ENCODE measurements at regions not wholly inside any gene's neighbourhood (a gene's known extent, or its start where the extent isn't known, plus 50 kb on each side); places are given as distances from the start of the nearest gene placed in this dataset.
A peak's percentile ranks its signal among the peaks of the same experiment; 100 is the strongest.

- Histone ChIP-seq H3K4me1 (no peaks in the 10 kb centered on the region), H3K4me3 (no peak overlapping the region), H3K36me3 (no peaks in the 10 kb centered on the region), H3K9me3 (no peaks in the 10 kb centered on the region), H3K27ac (no peak overlapping the region), H3K27me3 (no peaks in the 10 kb centered on the region)
- TF ChIP-seq POLR2A (IDR thresholded peaks at IDR 0.05) (no peak), CTCF (IDR thresholded peaks at IDR 0.05) (no peak), POLR2AphosphoS5 (IDR thresholded peaks at IDR 0.05) (no peak), EP300 (IDR thresholded peaks at IDR 0.05) (no peak)
- 59 to 61% methylated on average over 1 of the region's 1 CpG for WGBS, 2 donors
- DNase-seq: no peak
- no peak for ATAC-seq (ENCODE audit: low FRiP score in 2 of 2)
These were observed 160.0 kb downstream of the SOD2 start for GRCh38 chr6:159533016-159533415.

GRCh38 chr6:159532155-159532554, 160.9 kb downstream of the SOD2 start:
- Histone ChIP-seq H3K4me3 (no peak overlapping the region), H3K4me1 (no peaks in the 10 kb centered on the region), H3K27ac (no peak overlapping the region), H3K27me3 (no peaks in the 10 kb centered on the region), H3K36me3 (no peaks in the 10 kb centered on the region), H3K9me3 (no peaks in the 10 kb centered on the region)
- no peak for ATAC-seq (ENCODE audit: low FRiP score in 2 of 2)
- WGBS, 2 donors: 93 to 100% methylated on average over 2 to 6 of the region's 6 CpGs
- DNase-seq: no peak
- no peak for TF ChIP-seq POLR2AphosphoS5 (IDR thresholded peaks at IDR 0.05)
- no peak for TF ChIP-seq POLR2A (IDR thresholded peaks at IDR 0.05)
- no peak for TF ChIP-seq CTCF (IDR thresholded peaks at IDR 0.05)
- no peak for TF ChIP-seq EP300 (IDR thresholded peaks at IDR 0.05)

GRCh38 chr6:159529934-159530333, 163.1 kb downstream of the SOD2 start:
- H3K27me3 ChIP-seq: no peaks in the 10 kb centered on the region
- H3K4me1 ChIP-seq: no peaks in the 10 kb centered on the region
- 69 to 83% methylated on average over 7 of the region's 7 CpGs for WGBS, 2 donors
- no peak for DNase-seq
- H3K9me3 ChIP-seq: no peaks in the 10 kb centered on the region
- peak in 1 of 2 donors; percentile 80 for ATAC-seq (ENCODE audit: low FRiP score in 2 of 2)
- H3K4me3 ChIP-seq: no peak overlapping the region
- no peaks in the 10 kb centered on the region for H3K36me3 ChIP-seq
- TF ChIP-seq POLR2A (IDR thresholded peaks at IDR 0.05) (no peak), POLR2AphosphoS5 (IDR thresholded peaks at IDR 0.05) (no peak), CTCF (IDR thresholded peaks at IDR 0.05) (no peak), EP300 (IDR thresholded peaks at IDR 0.05) (no peak)
- no peak overlapping the region for H3K27ac ChIP-seq

GRCh38 chr6:159527351-159527750, 165.7 kb downstream of the SOD2 start:
- TF ChIP-seq CTCF (IDR thresholded peaks at IDR 0.05) (no peak), POLR2AphosphoS5 (IDR thresholded peaks at IDR 0.05) (no peak), POLR2A (IDR thresholded peaks at IDR 0.05) (no peak)
- no peak for ATAC-seq (ENCODE audit: low FRiP score in 2 of 2)
- 100% methylated on average over 1 of the region's 1 CpG for WGBS, 2 donors
- Histone ChIP-seq H3K27me3 (no peaks in the 10 kb centered on the region), H3K27ac (no peak overlapping the region), H3K36me3 (no peaks in the 10 kb centered on the region), H3K4me3 (no peak overlapping the region), H3K9me3 (no peaks in the 10 kb centered on the region), H3K4me1 (no peaks in the 10 kb centered on the region)
- no peak for DNase-seq

GRCh38 chr6:159525445-159526025, 167.5 kb downstream of the SOD2 start:
- no peaks in the 10 kb centered on the region for H3K36me3 ChIP-seq
- H3K9me3 ChIP-seq: no peaks in the 10 kb centered on the region
- no peaks in the 10 kb centered on the region for H3K4me1 ChIP-seq
- no peak overlapping the region for H3K4me3 ChIP-seq
- H3K27ac ChIP-seq: no peak overlapping the region
- no peaks in the 10 kb centered on the region for H3K27me3 ChIP-seq
- peak; percentile 35 to 49 for DNase-seq
- WGBS, 2 donors: 47 to 75% methylated on average over 9 of the region's 9 CpGs
- no peak for ATAC-seq (ENCODE audit: low FRiP score in 2 of 2)
- no peak for TF ChIP-seq EP300 (IDR thresholded peaks at IDR 0.05)
- no peak for TF ChIP-seq POLR2AphosphoS5 (IDR thresholded peaks at IDR 0.05)
- no peak for TF ChIP-seq CTCF (IDR thresholded peaks at IDR 0.05)
- no peak for TF ChIP-seq POLR2A (IDR thresholded peaks at IDR 0.05)

Measured in upper lobe of left lung (tissue), 6 donors.